HFFc6 (cell line): ENCODE measurements at regions not wholly inside any gene's neighbourhood (a gene's known extent, or its start where the extent isn't known, plus 50 kb on each side); places are given as distances from the start of the nearest gene placed in this dataset.

Source experiments
- DNase-seq: peaks from one replicate; pipeline ENCODE4 v3.0.0-alpha.2; 2018
- H3K27ac Mint-ChIP-seq: 2 replicates; pipeline ENCODE4 v1.8.0; 2020; ENCODE audit warnings: mild to moderate bottlenecking, mixed read lengths
- H3K27me3 Mint-ChIP-seq: 2 replicates; pipeline ENCODE4 v1.8.0; 2021; ENCODE audit warnings: mild to moderate bottlenecking, moderate library complexity, mixed read lengths; ENCODE audit not compliant: insufficient read depth
- H3K36me3 Mint-ChIP-seq: 2 replicates; pipeline ENCODE4 v1.8.0; 2021; ENCODE audit warnings: low read depth, mixed read lengths
- H3K4me1 Mint-ChIP-seq: 2 replicates; pipeline ENCODE4 v1.8.0; 2020; ENCODE audit warnings: low read depth, mixed read lengths
- H3K4me3 Mint-ChIP-seq: 2 replicates; pipeline ENCODE4 v1.8.0; 2020; ENCODE audit warnings: mild to moderate bottlenecking, moderate library complexity, mixed read lengths
- H3K9me3 Mint-ChIP-seq: 2 replicates; pipeline ENCODE4 v1.8.0; 2020; ENCODE audit warnings: mild to moderate bottlenecking, mixed read lengths
- TF ChIP-seq, protein P1 (sequence below): fragments of 200-600 bp; sonication (generic); IDR thresholded peaks from 2 replicates; pipeline ENCODE4 v1.5.0; 2021; ENCODE audit warnings: antibody characterized with exemption, mild to moderate bottlenecking

DNA sequence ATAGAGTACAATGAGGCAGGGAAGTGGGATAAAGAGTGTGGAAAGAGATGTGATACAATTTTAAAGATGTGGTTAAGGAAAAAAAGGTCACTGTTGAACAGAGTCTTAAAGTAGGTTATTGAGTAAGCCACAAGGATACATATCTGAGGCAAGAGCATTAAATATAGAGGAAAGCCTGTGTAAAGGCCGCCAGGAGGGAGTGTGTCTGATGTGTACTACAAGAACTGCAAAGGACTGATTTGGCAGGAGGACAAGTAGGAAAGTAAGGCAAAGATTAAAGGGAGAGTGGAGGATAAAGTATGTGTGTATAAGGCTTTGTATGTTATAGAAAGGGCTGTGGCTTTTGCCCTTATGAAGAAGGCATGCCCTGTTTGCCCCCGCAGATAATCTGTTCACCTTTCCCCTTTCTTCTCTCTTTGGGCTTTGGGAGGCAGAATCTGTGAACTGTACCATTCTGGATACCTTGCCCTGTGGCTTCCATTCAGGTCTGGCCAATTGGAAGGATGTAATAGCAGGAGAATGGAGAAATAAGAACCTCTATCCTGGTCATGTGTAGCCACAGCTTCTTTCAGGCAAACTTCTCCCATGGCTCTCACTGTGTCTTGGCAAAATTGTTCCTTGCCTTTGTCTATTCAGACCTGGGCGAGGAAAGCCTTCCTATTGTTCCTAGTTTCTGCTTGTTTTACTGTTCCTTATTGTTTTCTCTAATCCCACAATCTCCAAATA, 68.9 kb upstream of the FAM47B start:
- no peaks in the 10 kb centered on the region for H3K27me3 Mint-ChIP-seq
- peaks cover 43% of the 10 kb centered on the region for H3K4me1 Mint-ChIP-seq
- H3K9me3 Mint-ChIP-seq = peaks cover 19% of the 10 kb centered on the region
- H3K27ac Mint-ChIP-seq = peak overlapping the region; percentile 32
- H3K4me3 Mint-ChIP-seq = no peak overlapping the region
- H3K36me3 Mint-ChIP-seq = peaks cover 29% of the 10 kb centered on the region
- no peak for DNase-seq
- TF ChIP-seq, protein P1, sequence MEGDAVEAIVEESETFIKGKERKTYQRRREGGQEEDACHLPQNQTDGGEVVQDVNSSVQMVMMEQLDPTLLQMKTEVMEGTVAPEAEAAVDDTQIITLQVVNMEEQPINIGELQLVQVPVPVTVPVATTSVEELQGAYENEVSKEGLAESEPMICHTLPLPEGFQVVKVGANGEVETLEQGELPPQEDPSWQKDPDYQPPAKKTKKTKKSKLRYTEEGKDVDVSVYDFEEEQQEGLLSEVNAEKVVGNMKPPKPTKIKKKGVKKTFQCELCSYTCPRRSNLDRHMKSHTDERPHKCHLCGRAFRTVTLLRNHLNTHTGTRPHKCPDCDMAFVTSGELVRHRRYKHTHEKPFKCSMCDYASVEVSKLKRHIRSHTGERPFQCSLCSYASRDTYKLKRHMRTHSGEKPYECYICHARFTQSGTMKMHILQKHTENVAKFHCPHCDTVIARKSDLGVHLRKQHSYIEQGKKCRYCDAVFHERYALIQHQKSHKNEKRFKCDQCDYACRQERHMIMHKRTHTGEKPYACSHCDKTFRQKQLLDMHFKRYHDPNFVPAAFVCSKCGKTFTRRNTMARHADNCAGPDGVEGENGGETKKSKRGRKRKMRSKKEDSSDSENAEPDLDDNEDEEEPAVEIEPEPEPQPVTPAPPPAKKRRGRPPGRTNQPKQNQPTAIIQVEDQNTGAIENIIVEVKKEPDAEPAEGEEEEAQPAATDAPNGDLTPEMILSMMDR = no peak

DNA sequence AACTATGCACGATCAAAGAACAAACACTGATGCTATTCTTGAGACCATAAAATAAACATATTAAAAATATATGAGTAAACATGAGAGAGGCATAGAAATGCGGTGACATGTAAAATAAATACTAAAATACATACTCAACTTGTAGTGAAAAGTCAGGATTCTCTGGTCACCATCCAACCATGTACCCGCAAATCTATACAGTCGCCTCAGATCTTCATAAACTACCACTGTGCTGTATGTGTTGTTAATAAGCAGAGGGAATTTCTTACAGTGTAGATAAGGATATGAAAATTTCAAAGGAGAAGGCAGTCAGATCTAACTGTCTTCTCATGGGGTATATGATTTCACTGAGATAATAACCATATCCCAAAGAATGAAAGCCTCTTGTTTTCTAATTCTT, 67.8 kb upstream of the FAM47B start:
- H3K4me3 Mint-ChIP-seq = no peak overlapping the region
- peaks cover 18% of the 10 kb centered on the region for H3K36me3 Mint-ChIP-seq
- no peak for DNase-seq
- H3K27me3 Mint-ChIP-seq = no peaks in the 10 kb centered on the region
- TF ChIP-seq, protein P1 = no peak
- peak overlapping the region; percentile 81; the same call in 1 of the 2 replicates for H3K27ac Mint-ChIP-seq
- H3K9me3 Mint-ChIP-seq = peaks cover 17% of the 10 kb centered on the region; the same call in 1 of the 2 replicates
- peaks cover 51% of the 10 kb centered on the region for H3K4me1 Mint-ChIP-seq

DNA sequence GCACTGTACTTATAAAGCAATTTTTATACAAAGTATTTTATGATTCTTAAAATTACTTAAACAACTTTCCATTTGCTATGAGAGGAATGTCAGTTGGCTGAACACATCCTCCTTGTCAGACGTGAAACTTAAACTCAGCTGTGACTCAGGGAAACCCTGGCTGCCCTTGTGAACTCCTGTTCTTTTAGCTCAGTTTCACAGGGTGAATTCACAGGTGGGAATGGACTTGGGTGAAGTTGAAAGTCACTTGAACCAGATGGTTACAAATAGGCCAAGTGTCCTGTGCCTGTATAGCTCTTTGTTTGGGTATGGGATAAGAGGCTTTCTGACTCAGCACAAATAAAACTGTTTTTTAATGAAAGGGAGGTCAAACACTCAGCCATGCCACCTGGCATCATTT, 67.4 kb upstream of the FAM47B start:
- TF ChIP-seq, protein P1 = no peak
- Mint-ChIP-seq H3K4me3 (peak overlapping the region; percentile 37; the same call in 1 of the 2 replicates), H3K27me3 (no peaks in the 10 kb centered on the region), H3K27ac (peak overlapping the region; percentile 81), H3K36me3 (peaks cover 13% of the 10 kb centered on the region), H3K9me3 (peaks cover 13% of the 10 kb centered on the region; the same call in 1 of the 2 replicates), H3K4me1 (peaks cover 56% of the 10 kb centered on the region)
- DNase-seq = peak; percentile 8

DNA sequence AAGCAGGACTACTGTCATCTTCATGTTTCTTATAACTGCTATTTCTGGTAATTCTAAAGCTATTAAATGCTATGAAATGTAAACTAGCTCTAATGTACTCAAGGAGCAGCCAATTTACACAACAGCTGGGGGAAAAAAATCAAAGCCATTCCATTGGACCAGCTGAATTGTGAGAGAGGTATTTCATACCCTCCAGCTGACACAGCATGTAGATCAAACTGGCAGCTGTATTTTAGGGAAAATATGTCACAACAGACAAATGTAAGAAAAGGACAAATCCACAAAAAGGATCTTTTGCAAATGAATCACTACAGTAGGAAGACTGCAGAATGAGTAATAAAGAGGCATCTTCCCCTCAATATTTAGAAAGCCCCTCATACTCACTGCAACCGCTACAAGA, 65.2 kb upstream of the FAM47B start:
- peaks cover 69% of the 10 kb centered on the region for H3K4me1 Mint-ChIP-seq
- no peaks in the 10 kb centered on the region for H3K36me3 Mint-ChIP-seq
- peak; percentile 12 for DNase-seq
- H3K9me3 Mint-ChIP-seq = no peaks in the 10 kb centered on the region
- TF ChIP-seq, protein P1 = no peak
- no peaks in the 10 kb centered on the region for H3K27me3 Mint-ChIP-seq
- H3K4me3 Mint-ChIP-seq = no peak overlapping the region; the same call in 1 of the 2 replicates
- H3K27ac Mint-ChIP-seq = peak overlapping the region; percentile 59

DNA sequence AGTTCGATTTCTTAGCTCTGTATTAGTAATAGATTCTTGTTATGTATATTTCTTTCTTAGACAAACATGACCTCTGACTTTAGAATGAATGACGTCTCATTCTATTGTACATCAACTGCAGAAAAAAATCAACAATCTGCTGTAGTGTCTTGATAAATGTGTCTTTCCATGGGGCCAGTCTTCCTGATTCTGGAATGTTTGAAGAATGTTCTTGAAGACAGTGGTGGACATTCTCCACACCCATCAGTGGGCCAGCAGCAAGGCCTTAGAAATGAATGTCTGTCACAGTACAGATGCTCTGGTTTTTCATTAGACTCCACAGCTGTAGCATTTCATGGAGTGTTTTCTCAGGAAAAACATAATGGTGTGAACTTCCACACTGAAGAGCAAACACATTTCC, 63.2 kb upstream of the FAM47B start:
- no peak for DNase-seq
- no peaks in the 10 kb centered on the region for H3K27me3 Mint-ChIP-seq
- no peak overlapping the region for H3K4me3 Mint-ChIP-seq
- H3K36me3 Mint-ChIP-seq = no peaks in the 10 kb centered on the region
- peak overlapping the region; percentile 52 for H3K27ac Mint-ChIP-seq
- TF ChIP-seq, protein P1 = no peak
- no peaks in the 10 kb centered on the region for H3K9me3 Mint-ChIP-seq
- peaks cover 70% of the 10 kb centered on the region for H3K4me1 Mint-ChIP-seq
